Glomerular visceral epithelial cell (primary cell): ENCODE measurements at regions not wholly inside any gene's neighbourhood (a gene's known extent, or its start where the extent isn't known, plus 50 kb on each side); places are given as distances from the start of the nearest gene placed in this dataset.
"Not testable (repeated sequence)": the region's sequence is repeated elsewhere in the genome, so short reads cannot be mapped to it uniquely, and the experiment has no call there.

Source experiments
- DNase-seq: peaks from one replicate; pipeline ENCODE4 v3.0.0-alpha.2; 2016; ENCODE audit errors: extremely low spot score

- DNase-seq, result not testable (repeated sequence)
These were observed 61.0 kb upstream of the PKN2 start for GRCh38 chr1:88623101-88623500.
